Peyer's patch (tissue), 4 donors: ENCODE measurements at regions not wholly inside any gene's neighbourhood (a gene's known extent, or its start where the extent isn't known, plus 50 kb on each side); places are given as distances from the start of the nearest gene placed in this dataset.

Experiments
- POLR2A ChIP-seq, 2 donors: fragments of 450-650 bp; IDR thresholded peaks; one replicate each; pipeline ENCODE4 v1.5.1; 2017; ENCODE audit warnings: antibody characterized with exemption in 2 of 2, mild to moderate bottlenecking in 2 of 2, moderate library complexity in 2 of 2
- TF ChIP-seq, protein P1 (sequence below), 6 experiments: fragments of 450-650 bp in 4 of 6; fragments of 200-600 bp in 2 of 6; sonication (generic) in 1 of 6; IDR thresholded peaks; one replicate each; pipeline ENCODE4 v1.5.1; 2017 to 2019; ENCODE audit warnings: antibody characterized with exemption in 6 of 6, mild to moderate bottlenecking in 3 of 6, moderate library complexity in 1 of 6

DNA sequence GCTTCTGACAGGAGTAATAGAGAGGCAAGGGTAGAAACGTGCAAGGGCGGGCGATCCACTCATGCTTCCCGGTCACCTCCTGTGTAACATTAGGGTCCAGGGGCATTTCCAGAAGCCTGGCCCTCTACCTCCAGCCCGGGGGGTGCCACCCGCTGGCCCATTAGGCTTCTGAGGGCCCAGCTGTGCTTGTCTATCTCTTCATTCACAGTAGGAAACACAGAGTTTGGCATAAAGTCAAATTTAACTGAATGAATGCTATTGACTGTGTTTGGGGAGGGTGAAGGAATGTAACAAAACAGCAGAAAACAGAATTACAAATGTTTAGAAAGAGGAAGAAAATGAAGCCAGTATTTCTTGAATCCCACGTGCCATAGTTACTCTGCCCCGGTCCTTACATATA is 112.4 kb upstream of the SLC66A3 start:
- TF ChIP-seq, protein P1, sequence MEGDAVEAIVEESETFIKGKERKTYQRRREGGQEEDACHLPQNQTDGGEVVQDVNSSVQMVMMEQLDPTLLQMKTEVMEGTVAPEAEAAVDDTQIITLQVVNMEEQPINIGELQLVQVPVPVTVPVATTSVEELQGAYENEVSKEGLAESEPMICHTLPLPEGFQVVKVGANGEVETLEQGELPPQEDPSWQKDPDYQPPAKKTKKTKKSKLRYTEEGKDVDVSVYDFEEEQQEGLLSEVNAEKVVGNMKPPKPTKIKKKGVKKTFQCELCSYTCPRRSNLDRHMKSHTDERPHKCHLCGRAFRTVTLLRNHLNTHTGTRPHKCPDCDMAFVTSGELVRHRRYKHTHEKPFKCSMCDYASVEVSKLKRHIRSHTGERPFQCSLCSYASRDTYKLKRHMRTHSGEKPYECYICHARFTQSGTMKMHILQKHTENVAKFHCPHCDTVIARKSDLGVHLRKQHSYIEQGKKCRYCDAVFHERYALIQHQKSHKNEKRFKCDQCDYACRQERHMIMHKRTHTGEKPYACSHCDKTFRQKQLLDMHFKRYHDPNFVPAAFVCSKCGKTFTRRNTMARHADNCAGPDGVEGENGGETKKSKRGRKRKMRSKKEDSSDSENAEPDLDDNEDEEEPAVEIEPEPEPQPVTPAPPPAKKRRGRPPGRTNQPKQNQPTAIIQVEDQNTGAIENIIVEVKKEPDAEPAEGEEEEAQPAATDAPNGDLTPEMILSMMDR (IDR thresholded peaks at IDR 0.05) = no peak
- no peak for TF ChIP-seq POLR2A (IDR thresholded peaks at IDR 0.05)
